Astrocyte of the spinal cord (primary cell): ENCODE measurements at regions not wholly inside any gene's neighbourhood (a gene's known extent, or its start where the extent isn't known, plus 50 kb on each side); places are given as distances from the start of the nearest gene placed in this dataset.
A peak's percentile ranks its signal among the peaks of the same experiment; 100 is the strongest.

Source experiments
- DNase-seq: peaks from one replicate; pipeline ENCODE4 v3.0.0; 2011; ENCODE audit warnings: low read depth, low spot score
- H3K4me3 ChIP-seq: 2 replicates; pipeline ENCODE4 v1.5.1; 2011; ENCODE audit warnings: low read depth, mild to moderate bottlenecking, low read length, moderate library complexity
- CTCF ChIP-seq: IDR thresholded peaks from 2 replicates; pipeline ENCODE4 v1.5.1; 2012; ENCODE audit warnings: low read depth, mild to moderate bottlenecking, low read length, inconsistent platforms
- in situ Hi-C: cut with HindIII; loops from 2 replicates; pipeline ENCODE4 v1.10.0; 2017; ENCODE audit warnings: low sequenced_read_pairs

DNA sequence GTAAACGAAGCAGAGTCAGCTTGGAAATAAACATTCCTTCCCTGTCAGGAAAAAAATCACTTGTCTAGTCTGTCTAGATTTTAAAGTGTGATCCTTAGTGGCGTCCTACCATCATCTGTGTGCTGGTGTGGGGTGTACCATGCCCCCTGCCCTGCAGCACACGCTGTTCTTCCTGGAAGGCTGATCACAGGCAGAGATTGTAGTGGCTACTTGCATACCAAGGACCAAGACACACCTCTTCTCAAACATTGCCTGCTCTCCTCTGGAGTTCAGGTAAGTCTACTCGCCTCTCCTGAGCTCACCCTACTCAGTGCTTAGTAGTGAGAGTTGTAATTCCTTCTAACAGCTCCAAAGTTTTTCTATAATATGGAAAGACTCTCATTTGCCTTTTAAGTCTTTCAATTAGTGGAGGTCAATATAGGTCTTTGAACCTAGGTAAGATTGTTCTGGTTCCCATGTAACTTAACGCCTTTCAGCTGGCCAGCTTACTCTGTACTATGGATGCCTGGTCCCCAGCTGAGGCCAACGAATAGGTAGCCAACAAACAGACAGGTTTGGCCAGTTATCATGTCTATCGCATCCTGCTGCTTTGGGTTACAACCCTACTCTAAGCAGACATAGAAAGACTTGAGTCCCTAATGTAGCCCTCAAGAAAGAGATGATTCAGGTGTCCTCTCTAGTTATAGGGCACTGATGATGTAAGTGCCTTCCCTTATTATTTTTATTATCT is 55.4 kb downstream of the XCL1 start:
- no peak overlapping the region for H3K4me3 ChIP-seq
- no peak for DNase-seq
- in situ Hi-C loops, result no loop called here
- TF ChIP-seq CTCF, result no peak

DNA sequence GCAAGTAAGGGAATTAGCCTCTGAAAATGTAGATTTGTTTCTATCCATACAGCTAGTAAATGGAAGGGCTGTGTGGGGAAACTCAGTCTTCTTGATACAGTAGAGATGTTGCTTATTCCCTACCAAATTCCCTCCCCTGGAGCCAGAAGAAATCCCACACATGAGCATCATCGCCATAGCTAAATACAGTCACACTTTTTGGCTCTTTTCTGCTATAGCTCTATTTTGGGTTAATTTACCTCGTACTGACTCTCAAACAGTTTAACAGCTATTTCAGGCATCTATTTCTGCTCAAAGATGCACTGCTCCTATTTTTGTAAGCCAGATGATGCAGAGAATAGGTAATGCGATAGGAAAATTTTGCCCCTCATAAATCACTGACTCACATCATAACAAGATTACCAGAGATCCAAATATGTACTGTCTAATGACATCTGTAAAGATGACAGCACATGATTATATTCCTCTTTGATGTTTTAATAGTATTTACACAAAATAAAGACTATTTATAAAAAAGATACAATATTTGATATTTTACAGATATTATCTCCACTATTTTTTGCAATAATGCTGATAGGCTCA is 58.6 kb downstream of the XCL1 start:
- H3K4me3 ChIP-seq, result no peak overlapping the region
- TF ChIP-seq CTCF, result no peak
- in situ Hi-C loops, result no loop called here
- no peak for DNase-seq

- in situ Hi-C loops, result no loop called here
- DNase-seq, result no peak
- peak; percentile 12 for TF ChIP-seq CTCF
Measured at GRCh38 chr1:168636200-168636599, 59.8 kb downstream of the XCL1 start.

GRCh38 chr1:168636642-168637111 is 60.3 kb downstream of the XCL1 start:
- no peak for TF ChIP-seq CTCF
- DNase-seq, result peak; percentile 56
- in situ Hi-C loops, result no loop called here
- no peak overlapping the region for H3K4me3 ChIP-seq

More at GRCh38 chr1:168636200-168636599, 59.8 kb downstream of the XCL1 start:
- H3K4me3 ChIP-seq, result no peak overlapping the region

GRCh38 chr1:168637350-168637991 is 61.1 kb downstream of the XCL1 start:
- DNase-seq, result no peak
- TF ChIP-seq CTCF, result peak; percentile 64
- in situ Hi-C loops, result no loop called here
- H3K4me3 ChIP-seq, result no peak overlapping the region

DNA sequence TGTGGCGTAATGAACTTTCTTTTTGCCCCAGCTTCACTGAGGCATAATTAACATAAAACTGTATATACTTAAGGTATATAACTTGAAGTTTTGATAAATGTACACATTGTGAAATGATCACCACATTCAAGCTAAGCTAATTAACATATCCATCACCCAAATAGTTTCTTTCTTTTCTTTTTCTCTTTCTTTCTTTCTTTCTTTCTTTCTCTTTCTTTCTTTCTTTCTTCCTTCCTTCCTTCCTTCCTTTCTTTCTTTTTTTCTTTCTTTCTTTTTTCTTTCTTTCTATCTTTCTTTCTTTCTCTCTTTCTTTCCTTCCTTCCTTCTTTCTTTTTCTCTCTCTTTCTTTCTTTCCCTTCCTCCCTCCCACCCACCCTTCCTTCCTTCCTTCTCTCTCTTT is 62.5 kb downstream of the XCL1 start:
- no peak for TF ChIP-seq CTCF
- in situ Hi-C loops, result no loop called here
- H3K4me3 ChIP-seq, result no peak overlapping the region
- DNase-seq, result no peak
